Testis (tissue), 2 donors: ENCODE measurements at regions not wholly inside any gene's neighbourhood (a gene's known extent, or its start where the extent isn't known, plus 50 kb on each side); places are given as distances from the start of the nearest gene placed in this dataset.
"Not testable (repeated sequence)": the region's sequence is repeated elsewhere in the genome, so short reads cannot be mapped to it uniquely, and the experiment has no call there.

ENCODE experiments used
- POLR2A ChIP-seq: fragments of 450-650 bp; IDR thresholded peaks from one replicate; pipeline ENCODE4 v1.6.1; 2017; ENCODE audit warnings: antibody characterized with exemption, mild to moderate bottlenecking, moderate library complexity
- TF ChIP-seq, protein P1 (sequence below), 3 experiments: fragments of 450-650 bp in 2 of 3; fragments of 200-600 bp in 1 of 3; sonication (generic) in 1 of 3; IDR thresholded peaks; one replicate each; pipeline ENCODE4 v1.5.1; 2016 to 2019; ENCODE audit warnings: antibody characterized with exemption in 3 of 3, mild to moderate bottlenecking in 2 of 3, moderate library complexity in 1 of 3

DNA sequence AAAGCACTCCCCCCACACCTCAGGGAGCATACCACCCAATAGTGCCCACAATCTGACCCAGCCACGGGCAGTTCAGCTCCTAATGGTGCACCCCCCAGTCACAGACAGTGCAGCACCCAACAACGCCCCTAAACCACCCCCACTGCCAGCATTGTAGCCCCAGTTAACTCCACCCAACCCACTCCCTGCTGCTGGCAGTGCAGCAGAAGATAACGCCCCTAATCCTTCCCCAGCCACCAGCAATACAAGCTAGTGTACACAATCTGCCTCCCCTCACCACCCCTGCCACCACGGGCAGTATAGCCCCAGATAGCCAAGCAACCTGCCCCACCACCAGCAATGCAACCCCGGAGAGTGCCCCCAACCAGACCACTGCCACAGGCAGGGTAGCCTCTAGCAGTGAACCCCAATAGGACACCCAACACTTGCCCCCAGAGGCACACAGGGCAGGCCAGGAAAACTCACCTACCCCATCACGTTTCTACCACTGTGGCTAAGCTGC lies 175.3 kb downstream of the USP22 start:
- TF ChIP-seq, protein P1, sequence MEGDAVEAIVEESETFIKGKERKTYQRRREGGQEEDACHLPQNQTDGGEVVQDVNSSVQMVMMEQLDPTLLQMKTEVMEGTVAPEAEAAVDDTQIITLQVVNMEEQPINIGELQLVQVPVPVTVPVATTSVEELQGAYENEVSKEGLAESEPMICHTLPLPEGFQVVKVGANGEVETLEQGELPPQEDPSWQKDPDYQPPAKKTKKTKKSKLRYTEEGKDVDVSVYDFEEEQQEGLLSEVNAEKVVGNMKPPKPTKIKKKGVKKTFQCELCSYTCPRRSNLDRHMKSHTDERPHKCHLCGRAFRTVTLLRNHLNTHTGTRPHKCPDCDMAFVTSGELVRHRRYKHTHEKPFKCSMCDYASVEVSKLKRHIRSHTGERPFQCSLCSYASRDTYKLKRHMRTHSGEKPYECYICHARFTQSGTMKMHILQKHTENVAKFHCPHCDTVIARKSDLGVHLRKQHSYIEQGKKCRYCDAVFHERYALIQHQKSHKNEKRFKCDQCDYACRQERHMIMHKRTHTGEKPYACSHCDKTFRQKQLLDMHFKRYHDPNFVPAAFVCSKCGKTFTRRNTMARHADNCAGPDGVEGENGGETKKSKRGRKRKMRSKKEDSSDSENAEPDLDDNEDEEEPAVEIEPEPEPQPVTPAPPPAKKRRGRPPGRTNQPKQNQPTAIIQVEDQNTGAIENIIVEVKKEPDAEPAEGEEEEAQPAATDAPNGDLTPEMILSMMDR (IDR thresholded peaks at IDR 0.05): not testable (repeated sequence)
- TF ChIP-seq POLR2A: not testable (repeated sequence)
